ENCODE measurements at regions not wholly inside any gene's neighbourhood (a gene's known extent, or its start where the extent isn't known, plus 50 kb on each side); places are given as distances from the start of the nearest gene placed in this dataset.

- TF ChIP-seq, protein P1, sequence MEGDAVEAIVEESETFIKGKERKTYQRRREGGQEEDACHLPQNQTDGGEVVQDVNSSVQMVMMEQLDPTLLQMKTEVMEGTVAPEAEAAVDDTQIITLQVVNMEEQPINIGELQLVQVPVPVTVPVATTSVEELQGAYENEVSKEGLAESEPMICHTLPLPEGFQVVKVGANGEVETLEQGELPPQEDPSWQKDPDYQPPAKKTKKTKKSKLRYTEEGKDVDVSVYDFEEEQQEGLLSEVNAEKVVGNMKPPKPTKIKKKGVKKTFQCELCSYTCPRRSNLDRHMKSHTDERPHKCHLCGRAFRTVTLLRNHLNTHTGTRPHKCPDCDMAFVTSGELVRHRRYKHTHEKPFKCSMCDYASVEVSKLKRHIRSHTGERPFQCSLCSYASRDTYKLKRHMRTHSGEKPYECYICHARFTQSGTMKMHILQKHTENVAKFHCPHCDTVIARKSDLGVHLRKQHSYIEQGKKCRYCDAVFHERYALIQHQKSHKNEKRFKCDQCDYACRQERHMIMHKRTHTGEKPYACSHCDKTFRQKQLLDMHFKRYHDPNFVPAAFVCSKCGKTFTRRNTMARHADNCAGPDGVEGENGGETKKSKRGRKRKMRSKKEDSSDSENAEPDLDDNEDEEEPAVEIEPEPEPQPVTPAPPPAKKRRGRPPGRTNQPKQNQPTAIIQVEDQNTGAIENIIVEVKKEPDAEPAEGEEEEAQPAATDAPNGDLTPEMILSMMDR (IDR thresholded peaks at IDR 0.05), result no peak
- Mint-ChIP-seq H3K27me3 (peaks cover 2% of the 10 kb centered on the region), H3K9me3 (no peaks in the 10 kb centered on the region), H3K4me1 (ENCODE audit: low read depth) (no peaks in the 10 kb centered on the region), H3K27ac (no peak overlapping the region), H3K4me3 (no peak overlapping the region), H3K36me3 (ENCODE audit: low read depth) (no peaks in the 10 kb centered on the region)
- ATAC-seq (no peak), DNase-seq (no peak)
- intact Hi-C loops (cut with micrococcal nuclease), result no loop called here
- ChIA-PET CTCF (no interaction called here), POLR2A (no interaction called here)
These were observed 162.5 kb upstream of the MYCN start for GRCh38 chr2:15777795-15778371.

- CTCF ChIA-PET, result no interaction called here
- Mint-ChIP-seq H3K36me3 (ENCODE audit: low read depth) (no peaks in the 10 kb centered on the region), H3K27ac (no peak overlapping the region), H3K4me3 (no peak overlapping the region), H3K27me3 (peaks cover 2% of the 10 kb centered on the region), H3K9me3 (no peaks in the 10 kb centered on the region), H3K4me1 (ENCODE audit: low read depth) (no peaks in the 10 kb centered on the region)
- no peak for DNase-seq
- POLR2A ChIA-PET, result no interaction called here
- no peak for ATAC-seq
- intact Hi-C loops (cut with micrococcal nuclease), result no loop called here
- TF ChIP-seq, protein P1 (IDR thresholded peaks at IDR 0.05), result no peak
These were observed 161.7 kb upstream of the MYCN start for GRCh38 chr2:15778529-15779219.

DNA sequence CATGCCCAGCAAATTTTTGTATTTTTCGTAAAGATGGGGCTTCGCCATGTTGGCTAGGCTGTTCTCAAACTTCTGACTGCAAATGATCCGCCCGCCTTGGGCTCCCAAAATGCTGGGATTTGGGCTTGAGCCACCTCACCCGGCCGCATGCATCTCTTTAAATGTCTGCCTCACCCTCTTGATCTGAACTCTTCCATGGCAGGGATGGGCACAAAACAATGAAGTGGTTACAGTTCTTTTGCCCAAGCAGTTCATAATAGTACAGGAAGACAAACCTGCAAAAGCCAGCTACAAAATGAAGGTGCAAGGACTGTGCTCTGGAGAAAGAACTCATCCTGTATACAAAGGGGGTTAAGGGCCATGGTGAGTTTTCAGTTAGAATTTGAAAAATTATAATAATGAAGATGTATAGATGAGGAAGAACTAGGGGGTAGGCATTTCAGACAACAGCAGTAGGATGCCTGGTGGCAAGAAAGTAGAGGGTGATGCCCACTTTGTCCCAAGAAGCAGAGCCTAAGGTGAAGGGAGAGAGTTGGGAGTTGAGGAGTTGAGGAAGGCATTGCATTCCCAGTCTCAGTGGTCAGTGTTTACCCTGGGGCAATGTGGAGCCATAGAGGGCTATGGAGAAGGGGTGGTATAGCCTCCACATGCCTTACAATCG is 160.8 kb upstream of the MYCN start:
- intact Hi-C loops (cut with micrococcal nuclease), result no loop called here
- no peaks in the 10 kb centered on the region for H3K36me3 Mint-ChIP-seq (ENCODE audit: low read depth)
- no peaks in the 10 kb centered on the region for H3K9me3 Mint-ChIP-seq
- TF ChIP-seq, protein P1 (IDR thresholded peaks at IDR 0.05), result no peak
- H3K4me3 Mint-ChIP-seq, result no peak overlapping the region
- ATAC-seq, result no peak
- ChIA-PET CTCF (no interaction called here), POLR2A (no interaction called here)
- DNase-seq, result no peak
- no peak overlapping the region for H3K27ac Mint-ChIP-seq
- peaks cover 2% of the 10 kb centered on the region for H3K27me3 Mint-ChIP-seq
- no peaks in the 10 kb centered on the region for H3K4me1 Mint-ChIP-seq (ENCODE audit: low read depth)

DNA sequence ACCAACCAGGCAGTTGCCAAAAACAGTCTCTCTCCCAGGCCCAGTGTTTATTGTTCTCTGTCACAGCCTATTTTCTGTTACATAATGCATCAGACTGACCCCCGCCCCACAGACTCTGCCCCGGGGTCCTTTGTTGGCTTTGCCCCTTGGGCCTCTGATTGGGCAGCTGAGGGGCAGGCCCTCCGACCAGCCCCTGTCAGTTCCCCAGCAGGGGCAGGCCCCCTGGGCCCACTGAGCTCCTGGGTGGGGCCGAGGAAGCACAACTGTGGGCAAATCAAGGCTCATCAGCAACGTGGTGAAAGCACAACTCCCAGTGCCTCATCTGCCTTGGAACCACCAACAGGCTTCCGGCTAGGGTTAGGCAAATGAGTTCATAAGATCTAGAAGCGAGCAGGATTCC is 160.1 kb upstream of the MYCN start:
- H3K4me3 Mint-ChIP-seq, result no peak overlapping the region
- ChIA-PET POLR2A (no interaction called here), CTCF (no interaction called here)
- no peaks in the 10 kb centered on the region for H3K4me1 Mint-ChIP-seq (ENCODE audit: low read depth)
- no peaks in the 10 kb centered on the region for H3K36me3 Mint-ChIP-seq (ENCODE audit: low read depth)
- H3K27ac Mint-ChIP-seq, result no peak overlapping the region
- H3K9me3 Mint-ChIP-seq, result no peaks in the 10 kb centered on the region
- ATAC-seq, result no peak
- intact Hi-C loops (cut with micrococcal nuclease), result no loop called here
- DNase-seq, result no peak
- no peaks in the 10 kb centered on the region for H3K27me3 Mint-ChIP-seq
- TF ChIP-seq, protein P1 (IDR thresholded peaks at IDR 0.05), result no peak

- Mint-ChIP-seq H3K4me3 (no peak overlapping the region), H3K4me1 (ENCODE audit: low read depth) (no peaks in the 10 kb centered on the region), H3K27me3 (no peaks in the 10 kb centered on the region), H3K9me3 (no peaks in the 10 kb centered on the region), H3K27ac (no peak overlapping the region), H3K36me3 (ENCODE audit: low read depth) (no peaks in the 10 kb centered on the region)
- CTCF ChIA-PET, result no interaction called here
- intact Hi-C loops (cut with micrococcal nuclease), result no loop called here
- POLR2A ChIA-PET, result no interaction called here
- TF ChIP-seq, protein P1 (IDR thresholded peaks at IDR 0.05), result no peak
- no peak for ATAC-seq
- no peak for DNase-seq
These were observed 159.3 kb upstream of the MYCN start for GRCh38 chr2:15780912-15781574.

All from activated CD8-positive, alpha-beta T cell treated with anti-CD3 and anti-CD28 coated beads for 36 hours (primary cell).